ENCODE measurements at regions not wholly inside any gene's neighbourhood (a gene's known extent, or its start where the extent isn't known, plus 50 kb on each side); places are given as distances from the start of the nearest gene placed in this dataset.

DNA sequence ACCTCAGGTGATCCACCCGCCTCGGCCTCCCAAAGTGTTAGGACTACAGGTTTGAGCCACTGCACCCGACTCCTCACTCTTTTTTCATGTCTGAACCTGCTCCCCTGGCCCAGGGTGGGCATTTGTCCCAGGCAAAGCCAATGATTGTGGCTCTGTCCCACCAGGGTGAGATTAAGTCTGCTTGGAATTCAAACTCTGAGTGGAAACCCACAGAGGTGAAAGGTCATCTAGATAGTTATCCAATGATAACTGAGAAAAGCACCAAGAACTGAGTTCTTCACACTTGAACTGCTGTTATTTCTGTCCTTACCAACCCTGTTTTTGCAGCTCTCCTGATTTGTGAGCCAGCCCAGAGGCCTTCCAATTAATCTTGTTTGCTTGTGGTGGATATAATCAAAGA lies 62.4 kb upstream of the ACVR1 start:
- TF ChIP-seq, protein P1, sequence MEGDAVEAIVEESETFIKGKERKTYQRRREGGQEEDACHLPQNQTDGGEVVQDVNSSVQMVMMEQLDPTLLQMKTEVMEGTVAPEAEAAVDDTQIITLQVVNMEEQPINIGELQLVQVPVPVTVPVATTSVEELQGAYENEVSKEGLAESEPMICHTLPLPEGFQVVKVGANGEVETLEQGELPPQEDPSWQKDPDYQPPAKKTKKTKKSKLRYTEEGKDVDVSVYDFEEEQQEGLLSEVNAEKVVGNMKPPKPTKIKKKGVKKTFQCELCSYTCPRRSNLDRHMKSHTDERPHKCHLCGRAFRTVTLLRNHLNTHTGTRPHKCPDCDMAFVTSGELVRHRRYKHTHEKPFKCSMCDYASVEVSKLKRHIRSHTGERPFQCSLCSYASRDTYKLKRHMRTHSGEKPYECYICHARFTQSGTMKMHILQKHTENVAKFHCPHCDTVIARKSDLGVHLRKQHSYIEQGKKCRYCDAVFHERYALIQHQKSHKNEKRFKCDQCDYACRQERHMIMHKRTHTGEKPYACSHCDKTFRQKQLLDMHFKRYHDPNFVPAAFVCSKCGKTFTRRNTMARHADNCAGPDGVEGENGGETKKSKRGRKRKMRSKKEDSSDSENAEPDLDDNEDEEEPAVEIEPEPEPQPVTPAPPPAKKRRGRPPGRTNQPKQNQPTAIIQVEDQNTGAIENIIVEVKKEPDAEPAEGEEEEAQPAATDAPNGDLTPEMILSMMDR (IDR thresholded peaks at IDR 0.05; ENCODE audit: borderline replicate concordance, extremely low read depth, low read length, poor library complexity, severe bottlenecking): no peak
- no peak for TF ChIP-seq EZH2 (IDR thresholded peaks at IDR 0.05; ENCODE audit: borderline replicate concordance, low read depth, low read length, severe bottlenecking)

Data from DND-41 (cell line).